Breast epithelium (tissue), 3 donors: ENCODE measurements at regions not wholly inside any gene's neighbourhood (a gene's known extent, or its start where the extent isn't known, plus 50 kb on each side); places are given as distances from the start of the nearest gene placed in this dataset.

Experiments
- POLR2A ChIP-seq: fragments of 450-650 bp; IDR thresholded peaks from one replicate; pipeline ENCODE4 v1.6.1; 2016; ENCODE audit warnings: antibody characterized with exemption, mild to moderate bottlenecking, moderate library complexity
- POLR2AphosphoS5 ChIP-seq, 3 donors: sonication (generic); formaldehyde crosslinking; IDR thresholded peaks; one replicate each; pipeline ENCODE4 v1.6.1; 2017; ENCODE audit warnings: antibody characterized with exemption in 3 of 3
- TF ChIP-seq, protein P1 (sequence below), 3 donors: fragments of 450-650 bp; IDR thresholded peaks; one replicate each; pipeline ENCODE4 v1.5.1; 2016 to 2017; ENCODE audit warnings: antibody characterized with exemption in 3 of 3, mild to moderate bottlenecking in 3 of 3, moderate library complexity in 3 of 3

DNA sequence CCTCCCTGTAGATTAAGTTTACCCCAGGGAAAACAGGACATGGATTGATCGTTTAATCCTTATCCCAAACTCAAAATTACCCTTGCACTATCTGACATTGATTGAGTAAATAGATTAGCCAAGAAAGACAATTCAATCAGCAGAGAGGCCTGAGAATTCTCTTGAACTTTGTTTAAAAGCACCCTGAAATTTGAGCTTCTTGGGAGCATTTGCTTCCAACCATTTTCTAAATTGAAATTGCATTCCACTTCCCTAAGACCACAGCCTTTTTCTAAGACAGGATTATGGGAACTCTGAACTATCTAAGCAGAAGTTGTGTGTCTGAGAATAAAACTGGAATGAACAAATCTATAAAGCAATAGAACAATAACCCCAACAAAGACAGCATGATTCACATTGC, 76.6 kb upstream of the TNRC6A start:
- TF ChIP-seq, protein P1, sequence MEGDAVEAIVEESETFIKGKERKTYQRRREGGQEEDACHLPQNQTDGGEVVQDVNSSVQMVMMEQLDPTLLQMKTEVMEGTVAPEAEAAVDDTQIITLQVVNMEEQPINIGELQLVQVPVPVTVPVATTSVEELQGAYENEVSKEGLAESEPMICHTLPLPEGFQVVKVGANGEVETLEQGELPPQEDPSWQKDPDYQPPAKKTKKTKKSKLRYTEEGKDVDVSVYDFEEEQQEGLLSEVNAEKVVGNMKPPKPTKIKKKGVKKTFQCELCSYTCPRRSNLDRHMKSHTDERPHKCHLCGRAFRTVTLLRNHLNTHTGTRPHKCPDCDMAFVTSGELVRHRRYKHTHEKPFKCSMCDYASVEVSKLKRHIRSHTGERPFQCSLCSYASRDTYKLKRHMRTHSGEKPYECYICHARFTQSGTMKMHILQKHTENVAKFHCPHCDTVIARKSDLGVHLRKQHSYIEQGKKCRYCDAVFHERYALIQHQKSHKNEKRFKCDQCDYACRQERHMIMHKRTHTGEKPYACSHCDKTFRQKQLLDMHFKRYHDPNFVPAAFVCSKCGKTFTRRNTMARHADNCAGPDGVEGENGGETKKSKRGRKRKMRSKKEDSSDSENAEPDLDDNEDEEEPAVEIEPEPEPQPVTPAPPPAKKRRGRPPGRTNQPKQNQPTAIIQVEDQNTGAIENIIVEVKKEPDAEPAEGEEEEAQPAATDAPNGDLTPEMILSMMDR (IDR thresholded peaks at IDR 0.05), result no peak
- TF ChIP-seq POLR2AphosphoS5 (IDR thresholded peaks at IDR 0.05) (no peak), POLR2A (no peak)
